ENCODE measurements at regions not wholly inside any gene's neighbourhood (a gene's known extent, or its start where the extent isn't known, plus 50 kb on each side); places are given as distances from the start of the nearest gene placed in this dataset.

DNA sequence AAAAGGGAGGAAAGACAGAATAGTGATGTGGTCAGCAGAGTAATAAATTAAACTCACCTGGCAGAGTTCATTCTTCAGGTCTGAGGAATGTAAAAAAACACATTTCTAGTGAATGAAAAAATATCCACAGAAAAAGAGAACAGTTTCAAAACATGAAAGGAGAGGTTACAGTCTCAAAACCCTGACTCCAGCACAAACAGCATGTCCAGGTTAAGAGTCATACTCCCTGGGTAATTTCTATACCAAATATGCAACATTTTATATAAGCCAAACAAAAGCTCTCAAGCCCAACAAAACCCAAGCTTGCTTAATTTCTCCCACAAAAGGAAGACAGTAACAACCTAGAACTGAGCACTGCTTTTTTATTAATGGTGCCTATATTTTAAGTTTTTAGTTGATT lies 173.0 kb downstream of the NTMT2 start:
- no peak for TF ChIP-seq TAF1 (IDR thresholded peaks at IDR 0.05; ENCODE audit: low read depth, low read length)
- TF ChIP-seq CTCF (IDR thresholded peaks at IDR 0.05; ENCODE audit: control extremely low read depth in 1 of 3, insufficient read depth in 1 of 3, low read depth in 1 of 3, low read length in 3 of 3), result no peak
- TF ChIP-seq, protein P1, sequence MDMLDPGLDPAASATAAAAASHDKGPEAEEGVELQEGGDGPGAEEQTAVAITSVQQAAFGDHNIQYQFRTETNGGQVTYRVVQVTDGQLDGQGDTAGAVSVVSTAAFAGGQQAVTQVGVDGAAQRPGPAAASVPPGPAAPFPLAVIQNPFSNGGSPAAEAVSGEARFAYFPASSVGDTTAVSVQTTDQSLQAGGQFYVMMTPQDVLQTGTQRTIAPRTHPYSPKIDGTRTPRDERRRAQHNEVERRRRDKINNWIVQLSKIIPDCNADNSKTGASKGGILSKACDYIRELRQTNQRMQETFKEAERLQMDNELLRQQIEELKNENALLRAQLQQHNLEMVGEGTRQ (IDR thresholded peaks at IDR 0.05; ENCODE audit: low read length), result no peak

All from H1 (cell line).